ENCODE measurements at regions not wholly inside any gene's neighbourhood (a gene's known extent, or its start where the extent isn't known, plus 50 kb on each side); places are given as distances from the start of the nearest gene placed in this dataset.

GRCh38 chr4:131419147-131419546, 1729.9 kb upstream of the PCDH10 start:
- TF ChIP-seq CTCF (IDR thresholded peaks at IDR 0.05) (no peak), POLR2A (IDR thresholded peaks at IDR 0.05) (no peak)

All from gastroesophageal sphincter (tissue), 3 donors.